SU-DHL-6 (cell line): ENCODE measurements at regions not wholly inside any gene's neighbourhood (a gene's known extent, or its start where the extent isn't known, plus 50 kb on each side); places are given as distances from the start of the nearest gene placed in this dataset.

Experiments
- CTCF ChIP-seq: fragments of 200-600 bp; sonication (generic); IDR thresholded peaks from one replicate; pipeline ENCODE4 v1.5.1; 2017; ENCODE audit warnings: antibody characterized with exemption, mild to moderate bottlenecking, low read length, moderate library complexity; ENCODE audit not compliant: insufficient read depth, poor library complexity, severe bottlenecking
- EZH2phosphoT487 ChIP-seq: fragments of 200-600 bp; sonication (generic), shearing (Covaris generic); conservative IDR thresholded peaks from 2 replicates; pipeline ENCODE4 v1.6.1; 2018; ENCODE audit warnings: mild to moderate bottlenecking, antibody characterized with exemption, low read length, moderate library complexity, mixed read lengths

GRCh38 chr14:86626530-86626929 is 1096.6 kb downstream of the FLRT2 start:
- TF ChIP-seq CTCF (no peak), EZH2phosphoT487 (no peak)
